B cell (primary cell): ENCODE measurements at regions not wholly inside any gene's neighbourhood (a gene's known extent, or its start where the extent isn't known, plus 50 kb on each side); places are given as distances from the start of the nearest gene placed in this dataset.

Source experiments
- ATAC-seq: fragments of 200-7000 bp; cut with Tn5 transposase; one replicate; pipeline ENCODE4 v1.10.0; 2021; ENCODE audit warnings: low read depth, mild to moderate bottlenecking, moderate number of reproducible peaks, moderate library complexity
- CTCF ChIA-PET: fragments of 350-600 bp; sonication (Branson Sonifier 250); formaldehyde crosslinking; loops from one replicate; lab custom pipeline; 2021; ENCODE audit warnings: antibody characterized with exemption, inconsistent platforms; lab: Charles Lee
- POLR2A ChIA-PET: fragments of 350-600 bp; sonication (Branson Sonifier 250); formaldehyde crosslinking; loops from one replicate; lab custom pipeline; 2021; ENCODE audit warnings: antibody characterized with exemption; lab: Charles Lee
- DNase-seq: peaks from one replicate; pipeline ENCODE4 v3.0.0; 2013
- H2AFZ ChIP-seq: 2 replicates; pipeline ENCODE4 v1.6.1; 2012; ENCODE audit warnings: mild to moderate bottlenecking, low read depth, low read length; ENCODE audit not compliant: insufficient read depth, poor library complexity, severe bottlenecking
- H3K27ac ChIP-seq, 2 donors: 1 replicate in 1 of 2; 2 replicates in 1 of 2; pipeline ENCODE4 v1.5.1; 2012 to 2013; ENCODE audit warnings: low read length in 2 of 2, mild to moderate bottlenecking in 2 of 2, moderate library complexity in 1 of 2
- H3K27me3 ChIP-seq, 4 experiments: fragments of 200-600 bp in 1 of 4; sonication (generic) in 1 of 4; replicated peaks in 1 of 4; 1 replicate in 2 of 4; 2 replicates in 2 of 4; pipeline versions ENCODE4 v1.6.1 to v1.7.0; 2013 to 2016; ENCODE audit warnings: low read length in 3 of 4, mild to moderate bottlenecking in 2 of 4, mixed read lengths in 1 of 4, moderate library complexity in 1 of 4; ENCODE audit not compliant: insufficient read depth in 4 of 4, control insufficient read depth in 3 of 4; ENCODE audit errors: control extremely low read depth in 1 of 4
- H3K36me3 ChIP-seq, 2 experiments: replicated peaks in 1 of 2; 1 replicate in 1 of 2; 2 replicates in 1 of 2; pipeline versions ENCODE4 v1.6.1 to v1.7.1; 2013; ENCODE audit warnings: low read length in 1 of 2; ENCODE audit not compliant: insufficient read depth in 2 of 2, control insufficient read depth in 1 of 2; ENCODE audit errors: control extremely low read depth in 1 of 2, extremely low read depth in 1 of 2
- H3K4me1 ChIP-seq, 2 donors: fragments of 200-600 bp in 1 of 2; sonication (generic) in 1 of 2; 1 replicate in 1 of 2; 2 replicates in 1 of 2; pipeline versions ENCODE4 v1.5.1 to v1.6.1; 2013 to 2017; ENCODE audit warnings: low read length in 2 of 2; ENCODE audit not compliant: control insufficient read depth in 2 of 2, insufficient read depth in 2 of 2
- H3K4me2 ChIP-seq: replicated peaks from 2 replicates; pipeline ENCODE3; 2012; ENCODE audit warnings: mild to moderate bottlenecking, low read depth, low read length; ENCODE audit not compliant: poor library complexity, severe bottlenecking
- H3K4me3 ChIP-seq, 5 experiments: fragments of 200-600 bp in 1 of 5; sonication (generic) in 1 of 5; 1 replicate in 3 of 5; 2 replicates in 2 of 5; pipeline versions ENCODE4 v1.5.1 to v1.7.0; 2011 to 2016; ENCODE audit warnings: low read length in 4 of 5, mild to moderate bottlenecking in 4 of 5, low read depth in 2 of 5, control low read depth in 1 of 5, moderate library complexity in 1 of 5; ENCODE audit not compliant: insufficient read depth in 1 of 5; ENCODE audit errors: control extremely low read depth in 1 of 5, extremely low read depth in 1 of 5
- H3K79me2 ChIP-seq: fragments of 200-600 bp; sonication (generic); one replicate; pipeline ENCODE4 v1.6.0; 2016; ENCODE audit warnings: low read length; ENCODE audit not compliant: control insufficient read depth, insufficient read depth
- H3K9ac ChIP-seq: fragments of 200-600 bp; sonication (generic); 2 replicates; pipeline ENCODE4 v1.6.1; 2017; ENCODE audit warnings: mild to moderate bottlenecking, low read length, moderate library complexity
- H3K9me3 ChIP-seq, 3 donors: one replicate each; pipeline versions ENCODE4 v1.6.1 to v1.7.1; 2013; ENCODE audit warnings: low read length in 2 of 3; ENCODE audit not compliant: control insufficient read depth in 2 of 3, insufficient read depth in 1 of 3; ENCODE audit errors: control extremely low read depth in 1 of 3
- H4K20me1 ChIP-seq: 2 replicates; pipeline ENCODE4 v1.6.0; 2012; ENCODE audit warnings: mild to moderate bottlenecking, low read length; ENCODE audit not compliant: insufficient read depth, control insufficient read depth, poor library complexity, severe bottlenecking
- H3K27ac Mint-ChIP-seq: one replicate; pipeline ENCODE4 v1.8.0; 2021; ENCODE audit warnings: mixed read lengths
- H3K27me3 Mint-ChIP-seq: one replicate; pipeline ENCODE4 v1.8.0; 2021; ENCODE audit warnings: mixed read lengths
- H3K4me1 Mint-ChIP-seq: one replicate; pipeline ENCODE4 v1.8.0; 2021; ENCODE audit warnings: mixed read lengths
- H3K4me3 Mint-ChIP-seq: one replicate; pipeline ENCODE4 v1.8.0; 2021; ENCODE audit warnings: mixed read lengths
- H3K9me3 Mint-ChIP-seq: one replicate; pipeline ENCODE4 v1.8.0; 2022; ENCODE audit warnings: mixed read lengths; ENCODE audit not compliant: insufficient read depth
- CTCF ChIP-seq: fragments of 200-600 bp; IDR thresholded peaks from one replicate; pipeline ENCODE4 v1.8.0; 2022; ENCODE audit warnings: antibody characterized with exemption, mild to moderate bottlenecking
- EZH2 ChIP-seq: IDR thresholded peaks from 2 replicates; pipeline ENCODE4 v1.6.1; 2012; ENCODE audit warnings: borderline replicate concordance, low read depth, mild to moderate bottlenecking, moderate library complexity, low read length; ENCODE audit not compliant: insufficient read depth, poor library complexity, severe bottlenecking
- WGBS: methylation state at CpG from one replicate; pipeline ENCODE4 v1.1.5; 2013; ENCODE audit warnings: missing lambda C conversion rate; ENCODE audit not compliant: insufficient coverage; 5-methylcytosine and 5-hydroxymethylcytosine counted together
- intact Hi-C: fragments of 100-400 bp; cut with micrococcal nuclease; formaldehyde crosslinking; loops from one replicate; pipeline ENCODE4 v1.10.0; 2022

GRCh38 chr11:113552271-113552670 is 77.1 kb upstream of the DRD2 start:
- Histone ChIP-seq H3K4me3 (no peak overlapping the region), H3K4me1 (no peaks in the 10 kb centered on the region), H3K27me3 (peaks cover 0 to 6% (median under 1%) of the 10 kb centered on the region in 4 experiments), H3K9ac (no peak overlapping the region), H3K79me2 (no peaks in the 10 kb centered on the region), H3K36me3 (no peaks in the 10 kb centered on the region), H3K4me2 (no peak overlapping the region), H3K9me3 (no peaks in the 10 kb centered on the region), H4K20me1 (no peaks in the 10 kb centered on the region), H2AFZ (no peak overlapping the region), H3K27ac (no peak overlapping the region)
- WGBS = no CpG with 5 or more reads among the region's 2 CpGs
- H3K9me3 Mint-ChIP-seq = no peaks in the 10 kb centered on the region
- DNase-seq (no peak), ATAC-seq (no peak)
- no peak overlapping the region for H3K27ac Mint-ChIP-seq
- intact Hi-C loops = no loop called here
- POLR2A ChIA-PET = no interaction called here
- CTCF ChIA-PET = no interaction called here
- no peak for TF ChIP-seq CTCF
- TF ChIP-seq EZH2 = no peak
- peaks cover 3% of the 10 kb centered on the region for H3K4me1 Mint-ChIP-seq
- H3K27me3 Mint-ChIP-seq = peaks cover 28% of the 10 kb centered on the region
- no peak overlapping the region for H3K4me3 Mint-ChIP-seq

- H3K4me3 ChIP-seq = no peak overlapping the region
- TF ChIP-seq EZH2 (no peak), CTCF (no peak)
- WGBS = no CpG with 5 or more reads among the region's 4 CpGs
- no peak overlapping the region for H3K4me3 Mint-ChIP-seq
- H3K27ac Mint-ChIP-seq = no peak overlapping the region
- no peaks in the 10 kb centered on the region for H3K9me3 ChIP-seq
- ATAC-seq (no peak), DNase-seq (no peak)
- H3K27me3 Mint-ChIP-seq = peaks cover 29% of the 10 kb centered on the region
- ChIA-PET POLR2A (no interaction called here), CTCF (no interaction called here)
- H3K4me1 ChIP-seq = no peaks in the 10 kb centered on the region
- no peak overlapping the region for H3K4me2 ChIP-seq
- no peaks in the 10 kb centered on the region for H4K20me1 ChIP-seq
- intact Hi-C loops = no loop called here
- no peak overlapping the region for H2AFZ ChIP-seq
- no peaks in the 10 kb centered on the region for H3K79me2 ChIP-seq
- H3K9me3 Mint-ChIP-seq = no peaks in the 10 kb centered on the region
- no peak overlapping the region for H3K27ac ChIP-seq
- no peaks in the 10 kb centered on the region for H3K36me3 ChIP-seq
- peaks cover 0 to 6% (median 1%) of the 10 kb centered on the region in 4 experiments for H3K27me3 ChIP-seq
- H3K9ac ChIP-seq = no peak overlapping the region
- peaks cover 3% of the 10 kb centered on the region for H3K4me1 Mint-ChIP-seq
These were observed 76.4 kb upstream of the DRD2 start for GRCh38 chr11:113551645-113552044.
